NK-92 (cell line): ENCODE measurements at regions not wholly inside any gene's neighbourhood (a gene's known extent, or its start where the extent isn't known, plus 50 kb on each side); places are given as distances from the start of the nearest gene placed in this dataset.

Experiments
- DNase-seq: peaks from one replicate; lab custom pipeline; 2025; ENCODE audit not compliant: unreplicated experiment; lab: John Stamatoyannopoulos, UW

GRCh38 chr10:128902031-128902710 lies 564.9 kb upstream of the MGMT start:
- no peak for DNase-seq

- DNase-seq: no peak
Measured at GRCh38 chr10:128907155-128907941, 559.7 kb upstream of the MGMT start.

- no peak for DNase-seq
Measured at GRCh38 chr10:128908099-128908498, 558.9 kb upstream of the MGMT start.

GRCh38 chr10:128908499-128908898 lies 558.5 kb upstream of the MGMT start:
- DNase-seq: no peak

- DNase-seq: no peak
Measured at GRCh38 chr10:128912568-128913311, 554.3 kb upstream of the MGMT start.

- DNase-seq: no peak
Measured at GRCh38 chr10:128914681-128915080, 552.4 kb upstream of the MGMT start.

- DNase-seq: no peak
Measured at GRCh38 chr10:128915630-128916029, 551.4 kb upstream of the MGMT start.

GRCh38 chr10:128916383-128916782 lies 550.7 kb upstream of the MGMT start:
- DNase-seq: no peak

GRCh38 chr10:128921389-128922022 lies 545.5 kb upstream of the MGMT start:
- no peak for DNase-seq

GRCh38 chr10:128922172-128922571 lies 544.9 kb upstream of the MGMT start:
- no peak for DNase-seq

GRCh38 chr10:128922619-128923196 lies 544.3 kb upstream of the MGMT start:
- DNase-seq: no peak

GRCh38 chr10:128924918-128925317 lies 542.1 kb upstream of the MGMT start:
- DNase-seq: no peak

GRCh38 chr10:128926711-128927110 lies 540.3 kb upstream of the MGMT start:
- DNase-seq: no peak

- DNase-seq: no peak
Measured at GRCh38 chr10:128927497-128928161, 539.4 kb upstream of the MGMT start.

GRCh38 chr10:128928231-128928836 lies 538.7 kb upstream of the MGMT start:
- no peak for DNase-seq

GRCh38 chr10:128929131-128929530 lies 537.9 kb upstream of the MGMT start:
- no peak for DNase-seq

- no peak for DNase-seq
Measured at GRCh38 chr10:128929767-128930166, 537.3 kb upstream of the MGMT start.

GRCh38 chr10:128930515-128930914 lies 536.5 kb upstream of the MGMT start:
- no peak for DNase-seq

GRCh38 chr10:128932071-128932820 lies 534.8 kb upstream of the MGMT start:
- no peak for DNase-seq
